ENCODE measurements at regions not wholly inside any gene's neighbourhood (a gene's known extent, or its start where the extent isn't known, plus 50 kb on each side); places are given as distances from the start of the nearest gene placed in this dataset.

DNA sequence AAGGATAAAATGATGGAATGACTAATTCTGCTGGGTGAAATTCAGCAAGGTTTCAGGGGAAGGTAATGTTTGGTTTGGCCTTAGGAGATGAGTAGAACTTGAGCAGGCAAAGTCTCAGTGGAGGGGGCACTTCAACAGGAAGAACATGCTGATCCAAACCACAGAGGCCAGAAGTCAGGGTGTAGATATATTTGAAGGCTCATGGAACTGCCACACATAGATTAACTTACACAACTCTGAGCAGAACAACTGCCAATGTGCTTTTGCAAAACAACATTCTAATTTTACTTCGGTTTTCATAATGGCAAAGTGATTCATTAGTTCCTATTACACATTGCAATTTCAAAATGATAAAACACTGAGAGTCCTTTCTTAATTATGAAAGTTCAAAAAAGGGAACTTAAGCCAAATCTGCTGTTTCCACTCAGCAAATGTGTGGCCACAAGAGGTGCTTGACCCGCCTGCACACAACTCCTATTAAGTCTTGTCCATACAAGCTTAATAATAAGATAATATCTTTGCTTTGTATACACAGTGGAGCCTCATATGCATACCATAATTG lies 284.8 kb downstream of the MREG start:
- TF ChIP-seq POLR2A (IDR thresholded peaks at IDR 0.05), result no peak
- TF ChIP-seq CTCF (IDR thresholded peaks at IDR 0.05), result no peak

All from body of pancreas (tissue), 4 donors.